HepG2 (cell line): ENCODE measurements at regions not wholly inside any gene's neighbourhood (a gene's known extent, or its start where the extent isn't known, plus 50 kb on each side); places are given as distances from the start of the nearest gene placed in this dataset.

Source experiments
- ATF7 ChIP-seq, 2 experiments: fragments of 450-650 bp in 1 of 2; sonication (generic) in 1 of 2; formaldehyde crosslinking in 1 of 2; IDR thresholded peaks; 2 replicates each; pipeline versions ENCODE4 v1.4.0 to v1.6.1; 2016 to 2020; ENCODE audit warnings: antibody characterized with exemption in 1 of 2, mild to moderate bottlenecking in 1 of 2, missing genetic modification reagents in 1 of 2
- ESRRA ChIP-seq: sonication (generic); formaldehyde crosslinking; IDR thresholded peaks from 2 replicates; pipeline ENCODE4 v1.5.1; 2020; ENCODE audit warnings: mild to moderate bottlenecking, low read depth, missing genetic modification reagents
- GRHL1 ChIP-seq: sonication (generic); formaldehyde crosslinking; conservative IDR thresholded peaks from 2 replicates; pipeline ENCODE4 v1.8.0; 2022; ENCODE audit warnings: missing genetic modification reagents
- HDAC6 ChIP-seq: fragments of 200-600 bp; sonication (generic); IDR thresholded peaks from 2 replicates; pipeline ENCODE4 v1.7.0; 2017; ENCODE audit warnings: mild to moderate bottlenecking, antibody characterized with exemption, low read length, low read depth
- NFKB2 ChIP-seq: sonication (generic); formaldehyde crosslinking; IDR thresholded peaks from 2 replicates; pipeline ENCODE4 v1.4.0; 2020; ENCODE audit warnings: missing genetic modification reagents, borderline replicate concordance
- SRSF4 ChIP-seq: fragments of 200-400 bp; formaldehyde crosslinking; IDR thresholded peaks from one replicate; pipeline ENCODE4 v1.6.1; 2018; ENCODE audit warnings: mild to moderate bottlenecking, low read depth, low read length, moderate library complexity; ENCODE audit not compliant: poor library complexity, severe bottlenecking
- ZGPAT ChIP-seq: IDR thresholded peaks from 2 replicates; pipeline ENCODE4 v1.6.1; 2016; ENCODE audit warnings: mild to moderate bottlenecking
- ZNF274 ChIP-seq: sonication (generic); formaldehyde crosslinking; IDR thresholded peaks from 2 replicates; pipeline ENCODE4 v1.5.1; 2020; ENCODE audit warnings: mild to moderate bottlenecking, missing genetic modification reagents
- ZNF468 ChIP-seq: sonication (generic); formaldehyde crosslinking; IDR thresholded peaks from 2 replicates; pipeline ENCODE4 v1.8.0; 2022; ENCODE audit warnings: mild to moderate bottlenecking, moderate library complexity, missing genetic modification reagents
- ZNF670 ChIP-seq: sonication (generic); formaldehyde crosslinking; IDR thresholded peaks from 2 replicates; pipeline ENCODE4 v1.8.0; 2022; ENCODE audit warnings: mild to moderate bottlenecking, missing genetic modification reagents, borderline replicate concordance
- TF ChIP-seq, protein P1 (sequence below): sonication (generic); formaldehyde crosslinking; IDR thresholded peaks from 2 replicates; pipeline ENCODE4 v1.4.0; 2020; ENCODE audit warnings: mild to moderate bottlenecking, missing genetic modification reagents

DNA sequence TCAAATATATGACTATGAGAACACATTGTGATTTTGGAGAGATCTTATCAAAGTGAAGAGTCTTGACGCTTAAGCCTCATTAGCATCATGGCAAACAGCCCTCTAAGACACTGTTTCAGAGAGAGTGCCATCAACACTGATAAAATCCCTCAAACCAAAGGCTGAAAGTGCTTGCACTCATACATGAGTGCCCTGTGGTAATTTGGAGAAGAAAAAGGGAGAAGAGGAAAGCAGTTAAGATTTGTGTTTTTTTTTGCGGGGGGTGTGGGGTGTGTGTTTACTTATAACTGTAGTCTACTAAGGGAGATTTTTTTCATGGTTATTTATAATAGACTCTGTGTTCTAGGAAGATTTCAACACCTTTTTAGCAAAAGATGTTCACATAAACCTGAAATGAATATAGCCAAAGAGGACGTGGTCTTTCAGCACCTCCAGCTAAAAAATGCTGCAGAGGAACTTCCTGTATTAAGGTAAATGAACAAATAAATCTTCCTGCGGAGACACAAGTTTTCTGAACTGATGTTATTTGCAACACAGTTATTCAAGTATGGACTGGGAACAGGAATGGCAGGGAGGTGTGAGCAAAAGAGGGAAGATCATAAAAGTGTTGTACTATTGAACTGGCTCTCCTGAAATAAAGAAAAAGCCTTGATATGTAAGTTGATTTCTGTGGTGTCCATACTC lies 81.9 kb upstream of the TGFBR2 start (continued):
- TF ChIP-seq GRHL1 (no peak), ZGPAT (no peak), ZNF670 (CRISPR knock-in tag) (no peak), ATF7 (IDR thresholded peaks at IDR 0.05) (no peak), ATF7 (CRISPR knock-in tag; IDR thresholded peaks at IDR 0.05) (no peak), HDAC6 (no peak), ZNF274 (CRISPR knock-in tag) (no peak), ESRRA (CRISPR knock-in tag) (no peak), NFKB2 (CRISPR knock-in tag) (no peak), SRSF4 (no peak), ZNF468 (no peak)
- TF ChIP-seq, protein P1, sequence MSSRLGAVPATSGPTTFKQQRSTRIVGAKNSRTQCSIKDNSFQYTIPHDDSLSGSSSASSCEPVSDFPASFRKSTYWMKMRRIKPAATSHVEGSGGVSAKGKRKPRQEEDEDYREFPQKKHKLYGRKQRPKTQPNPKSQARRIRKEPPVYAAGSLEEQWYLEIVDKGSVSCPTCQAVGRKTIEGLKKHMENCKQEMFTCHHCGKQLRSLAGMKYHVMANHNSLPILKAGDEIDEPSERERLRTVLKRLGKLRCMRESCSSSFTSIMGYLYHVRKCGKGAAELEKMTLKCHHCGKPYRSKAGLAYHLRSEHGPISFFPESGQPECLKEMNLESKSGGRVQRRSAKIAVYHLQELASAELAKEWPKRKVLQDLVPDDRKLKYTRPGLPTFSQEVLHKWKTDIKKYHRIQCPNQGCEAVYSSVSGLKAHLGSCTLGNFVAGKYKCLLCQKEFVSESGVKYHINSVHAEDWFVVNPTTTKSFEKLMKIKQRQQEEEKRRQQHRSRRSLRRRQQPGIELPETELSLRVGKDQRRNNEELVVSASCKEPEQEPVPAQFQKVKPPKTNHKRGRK (CRISPR knock-in tag): no peak
